Ascending aorta (tissue), 2 donors: ENCODE measurements at regions not wholly inside any gene's neighbourhood (a gene's known extent, or its start where the extent isn't known, plus 50 kb on each side); places are given as distances from the start of the nearest gene placed in this dataset.

Experiments
- DNase-seq, 2 donors: peaks; one replicate each; pipeline ENCODE4 v3.0.0-alpha.2; 2019; ENCODE audit warnings: low spot score in 2 of 2
- H3K27ac ChIP-seq, 2 donors: fragments of 200-600 bp; sonication (generic); one replicate each; pipeline ENCODE4 v1.5.1; 2016 to 2017; ENCODE audit warnings: mild to moderate bottlenecking in 1 of 2
- H3K27me3 ChIP-seq: fragments of 200-600 bp; sonication (generic); one replicate; pipeline ENCODE4 v1.5.1; 2017
- H3K36me3 ChIP-seq, 2 donors: fragments of 200-600 bp; sonication (generic); one replicate each; pipeline ENCODE4 v1.5.1; 2016
- H3K4me1 ChIP-seq, 2 donors: fragments of 200-600 bp; sonication (generic); one replicate each; pipeline ENCODE4 v1.5.1; 2016 to 2017; ENCODE audit warnings: mild to moderate bottlenecking in 1 of 2
- H3K4me3 ChIP-seq, 2 donors: fragments of 200-600 bp; sonication (generic); one replicate each; pipeline ENCODE4 v1.5.1; 2016 to 2017; ENCODE audit warnings: mild to moderate bottlenecking in 1 of 2
- H3K9me3 ChIP-seq, 2 donors: fragments of 200-600 bp; sonication (generic); one replicate each; pipeline ENCODE4 v1.5.1; 2016
- intact Hi-C: fragments of 100-400 bp; cut with DNase I; formaldehyde crosslinking; loops from one replicate; pipeline ENCODE4 v1.15.1; 2023
- TF ChIP-seq, protein P1 (sequence below), 3 experiments: fragments of 200-600 bp in 2 of 3; fragments of 450-650 bp in 1 of 3; sonication (generic) in 2 of 3; IDR thresholded peaks; one replicate each; pipeline ENCODE4 v1.5.1; 2016 to 2019; ENCODE audit warnings: antibody characterized with exemption in 3 of 3, mild to moderate bottlenecking in 1 of 3, moderate library complexity in 1 of 3

DNA sequence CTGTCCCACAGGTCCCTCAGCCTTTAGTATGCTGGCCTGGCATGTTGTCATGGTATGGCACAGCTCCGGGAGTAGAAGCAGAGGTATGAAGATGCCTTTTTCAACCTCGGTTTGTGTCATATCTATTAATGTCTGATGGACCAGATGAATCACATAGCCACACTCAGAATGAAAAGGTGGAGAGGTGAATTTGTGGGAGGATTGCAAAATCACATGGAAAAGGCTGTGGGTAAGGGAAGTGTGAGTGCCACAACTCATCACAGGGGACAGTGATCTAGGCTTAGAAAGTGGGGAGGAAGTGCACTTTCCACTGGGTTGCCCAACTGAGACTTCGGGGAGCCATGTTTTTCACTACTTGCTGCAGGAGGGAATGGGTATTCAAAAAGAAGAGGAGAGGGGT is 190.7 kb downstream of the WDR11 start:
- H3K27me3 ChIP-seq = no peaks in the 10 kb centered on the region
- H3K4me1 ChIP-seq = no peaks in the 10 kb centered on the region
- H3K27ac ChIP-seq = no peak overlapping the region
- no peaks in the 10 kb centered on the region for H3K36me3 ChIP-seq
- no peak for DNase-seq
- H3K9me3 ChIP-seq = no peaks in the 10 kb centered on the region
- TF ChIP-seq, protein P1, sequence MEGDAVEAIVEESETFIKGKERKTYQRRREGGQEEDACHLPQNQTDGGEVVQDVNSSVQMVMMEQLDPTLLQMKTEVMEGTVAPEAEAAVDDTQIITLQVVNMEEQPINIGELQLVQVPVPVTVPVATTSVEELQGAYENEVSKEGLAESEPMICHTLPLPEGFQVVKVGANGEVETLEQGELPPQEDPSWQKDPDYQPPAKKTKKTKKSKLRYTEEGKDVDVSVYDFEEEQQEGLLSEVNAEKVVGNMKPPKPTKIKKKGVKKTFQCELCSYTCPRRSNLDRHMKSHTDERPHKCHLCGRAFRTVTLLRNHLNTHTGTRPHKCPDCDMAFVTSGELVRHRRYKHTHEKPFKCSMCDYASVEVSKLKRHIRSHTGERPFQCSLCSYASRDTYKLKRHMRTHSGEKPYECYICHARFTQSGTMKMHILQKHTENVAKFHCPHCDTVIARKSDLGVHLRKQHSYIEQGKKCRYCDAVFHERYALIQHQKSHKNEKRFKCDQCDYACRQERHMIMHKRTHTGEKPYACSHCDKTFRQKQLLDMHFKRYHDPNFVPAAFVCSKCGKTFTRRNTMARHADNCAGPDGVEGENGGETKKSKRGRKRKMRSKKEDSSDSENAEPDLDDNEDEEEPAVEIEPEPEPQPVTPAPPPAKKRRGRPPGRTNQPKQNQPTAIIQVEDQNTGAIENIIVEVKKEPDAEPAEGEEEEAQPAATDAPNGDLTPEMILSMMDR (IDR thresholded peaks at IDR 0.05) = no peak
- intact Hi-C loops = no loop called here
- no peak overlapping the region for H3K4me3 ChIP-seq

DNA sequence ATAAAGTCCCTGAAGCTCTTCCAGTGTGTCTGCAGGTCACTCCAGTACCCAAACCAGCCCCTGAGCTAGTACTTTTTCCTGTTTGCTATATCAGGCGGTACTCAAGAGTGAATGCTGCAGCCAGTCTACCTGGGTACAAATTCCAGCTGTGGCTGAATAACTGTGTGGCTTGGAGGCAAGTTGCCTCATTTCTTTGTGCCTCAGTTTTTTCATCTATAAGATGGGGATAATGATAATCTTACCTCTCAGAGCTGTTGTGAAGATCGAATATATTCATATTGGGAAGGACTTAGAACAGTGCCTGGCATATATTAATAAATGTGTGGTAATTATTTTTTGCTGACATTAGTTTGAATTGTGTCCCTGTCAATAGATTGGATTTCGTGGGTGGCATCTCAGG is 191.2 kb downstream of the WDR11 start:
- H3K27me3 ChIP-seq = no peaks in the 10 kb centered on the region
- no peak overlapping the region for H3K27ac ChIP-seq
- no peak for DNase-seq
- H3K9me3 ChIP-seq = no peaks in the 10 kb centered on the region
- intact Hi-C loops = no loop called here
- H3K4me1 ChIP-seq = no peaks in the 10 kb centered on the region
- TF ChIP-seq, protein P1 (IDR thresholded peaks at IDR 0.05) = no peak
- no peaks in the 10 kb centered on the region for H3K36me3 ChIP-seq
- no peak overlapping the region for H3K4me3 ChIP-seq

DNA sequence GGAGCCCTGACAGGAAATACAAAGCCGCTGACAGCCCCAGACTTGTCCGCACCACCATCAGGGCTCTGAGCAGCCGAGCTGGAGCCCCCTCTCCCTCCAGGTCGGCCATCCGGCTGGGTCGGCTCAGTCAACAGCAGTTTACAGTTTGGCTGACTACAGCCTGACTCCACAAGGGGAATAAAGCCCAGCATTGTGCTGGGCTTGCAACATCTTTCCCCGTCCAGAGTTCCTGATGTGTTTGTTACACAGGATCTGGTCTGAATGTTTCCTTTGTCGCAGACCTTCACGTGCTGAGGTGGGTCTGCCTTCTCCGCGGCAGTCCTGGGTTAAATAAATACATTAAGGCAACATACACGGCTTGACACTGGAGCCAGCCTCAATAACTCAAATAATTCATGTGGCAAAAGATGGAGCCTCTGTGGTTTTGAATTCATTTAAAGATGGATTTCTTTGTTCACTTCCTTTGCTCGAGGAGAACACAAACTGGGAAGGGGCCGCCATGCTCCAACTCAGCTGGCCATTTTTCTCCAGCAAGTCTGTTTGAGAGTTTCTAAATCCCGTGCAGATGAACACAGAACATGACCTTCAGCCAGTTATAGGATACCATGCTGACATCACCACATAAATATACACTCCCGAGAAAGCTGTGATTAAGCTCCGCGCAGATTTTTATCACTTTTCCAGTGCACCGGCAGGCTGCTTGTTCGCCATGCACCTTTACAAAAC is 192.1 kb downstream of the WDR11 start:
- no peaks in the 10 kb centered on the region for H3K27me3 ChIP-seq
- H3K4me3 ChIP-seq = no peak overlapping the region
- no peaks in the 10 kb centered on the region for H3K4me1 ChIP-seq
- intact Hi-C loops = no loop called here
- H3K36me3 ChIP-seq = no peaks in the 10 kb centered on the region
- H3K27ac ChIP-seq = no peak overlapping the region
- no peaks in the 10 kb centered on the region for H3K9me3 ChIP-seq
- DNase-seq = no peak
- TF ChIP-seq, protein P1 (IDR thresholded peaks at IDR 0.05) = no peak

DNA sequence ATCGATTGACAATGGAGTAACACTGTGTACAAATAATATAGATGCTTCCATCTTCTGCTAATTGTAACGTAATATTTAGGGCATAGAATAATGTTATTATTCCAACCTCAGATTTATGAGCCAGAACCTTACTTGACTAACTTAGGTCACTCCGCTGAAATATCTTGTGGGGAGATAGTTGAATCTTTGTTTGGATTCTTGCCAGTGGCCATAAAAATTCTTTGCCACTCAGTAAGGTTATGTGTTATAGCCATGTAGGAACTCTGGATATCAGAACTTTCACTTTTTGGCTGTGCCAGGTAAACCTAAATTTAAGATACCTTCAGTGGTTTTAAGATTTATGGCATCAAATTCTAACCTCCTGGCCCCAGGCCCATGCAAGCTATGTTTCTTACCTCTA is 197.6 kb downstream of the WDR11 start:
- Histone ChIP-seq H3K9me3 (no peaks in the 10 kb centered on the region), H3K4me3 (no peak overlapping the region), H3K4me1 (no peaks in the 10 kb centered on the region), H3K27me3 (no peaks in the 10 kb centered on the region), H3K27ac (no peak overlapping the region), H3K36me3 (no peaks in the 10 kb centered on the region)
- no peak for DNase-seq
- intact Hi-C loops = no loop called here
- TF ChIP-seq, protein P1 (IDR thresholded peaks at IDR 0.05) = no peak

DNA sequence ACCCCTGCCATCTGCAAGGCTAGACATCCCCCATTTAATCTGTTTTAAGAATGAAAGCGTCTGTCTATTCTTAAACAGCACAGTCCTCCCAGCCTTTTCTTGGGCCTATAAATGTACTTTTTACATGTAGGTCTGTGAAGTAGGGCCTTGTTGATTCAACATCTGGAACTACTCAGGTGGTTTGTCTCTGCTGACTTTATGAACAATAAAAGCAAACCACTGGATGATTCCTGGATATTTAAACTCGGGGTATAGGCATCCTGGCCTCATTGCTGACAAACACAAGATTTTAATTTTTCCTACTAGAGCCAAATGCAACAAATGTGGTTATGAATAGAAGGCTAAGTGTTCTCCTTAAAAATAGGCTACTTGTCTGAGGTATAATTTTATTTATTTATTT is 198.3 kb downstream of the WDR11 start:
- H3K27ac ChIP-seq = no peak overlapping the region
- H3K36me3 ChIP-seq = no peaks in the 10 kb centered on the region
- H3K9me3 ChIP-seq = no peaks in the 10 kb centered on the region
- H3K27me3 ChIP-seq = no peaks in the 10 kb centered on the region
- TF ChIP-seq, protein P1 (IDR thresholded peaks at IDR 0.05) = no peak
- no peak overlapping the region for H3K4me3 ChIP-seq
- H3K4me1 ChIP-seq = no peaks in the 10 kb centered on the region
- DNase-seq = no peak
- intact Hi-C loops = no loop called here

DNA sequence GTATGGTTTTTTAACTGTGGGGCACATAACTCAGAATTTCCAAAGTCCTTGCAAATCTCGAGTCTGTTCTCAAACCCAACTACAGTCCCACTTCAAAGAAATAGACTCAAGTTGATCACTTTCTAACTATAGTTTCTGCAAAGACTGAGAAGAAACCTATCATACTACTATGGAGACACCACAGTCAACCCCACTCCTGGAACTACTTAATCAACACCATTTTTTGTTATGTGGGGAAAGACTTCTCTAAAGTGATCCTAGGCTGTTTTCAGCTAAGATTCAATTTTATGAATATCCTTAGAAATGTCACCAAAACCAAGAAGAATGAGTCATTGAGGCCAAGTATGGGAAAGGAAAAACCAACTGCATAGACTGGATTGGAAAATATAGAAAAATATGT is 198.8 kb downstream of the WDR11 start:
- no peaks in the 10 kb centered on the region for H3K27me3 ChIP-seq
- no peak overlapping the region for H3K4me3 ChIP-seq
- no peak for DNase-seq
- H3K36me3 ChIP-seq = no peaks in the 10 kb centered on the region
- intact Hi-C loops = no loop called here
- no peak overlapping the region for H3K27ac ChIP-seq
- H3K4me1 ChIP-seq = no peaks in the 10 kb centered on the region
- no peaks in the 10 kb centered on the region for H3K9me3 ChIP-seq
- TF ChIP-seq, protein P1 (IDR thresholded peaks at IDR 0.05) = no peak
